WTC11 (cell line): ENCODE measurements at regions not wholly inside any gene's neighbourhood (a gene's known extent, or its start where the extent isn't known, plus 50 kb on each side); places are given as distances from the start of the nearest gene placed in this dataset.

Experiments
- CBFB ChIP-seq: sonication (generic); formaldehyde crosslinking; IDR thresholded peaks from 2 replicates; pipeline ENCODE4 v1.8.1; 2022; ENCODE audit warnings: mild to moderate bottlenecking, low read depth, missing genetic modification reagents
- FOXJ3 ChIP-seq: sonication (generic); formaldehyde crosslinking; IDR thresholded peaks from 2 replicates; pipeline ENCODE4 v1.9.0; 2021; ENCODE audit warnings: missing genetic modification reagents, mild to moderate bottlenecking, borderline replicate concordance
- IRF1 ChIP-seq: sonication (generic); formaldehyde crosslinking; IDR thresholded peaks from 2 replicates; pipeline ENCODE4 v1.8.0; 2023; ENCODE audit warnings: missing genetic modification reagents
- IRF2 ChIP-seq: sonication (generic); formaldehyde crosslinking; IDR thresholded peaks from 2 replicates; pipeline ENCODE4 v1.8.0; 2022; ENCODE audit warnings: low read depth, missing genetic modification reagents, borderline replicate concordance
- JUN ChIP-seq: sonication (generic); formaldehyde crosslinking; IDR thresholded peaks from 2 replicates; pipeline ENCODE4 v1.8.0; 2023; ENCODE audit warnings: mild to moderate bottlenecking, missing genetic modification reagents
- NR2C2 ChIP-seq: sonication (generic); formaldehyde crosslinking; IDR thresholded peaks from 2 replicates; pipeline ENCODE4 v1.8.0; 2022; ENCODE audit warnings: mild to moderate bottlenecking, missing genetic modification reagents
- NR3C1 ChIP-seq: sonication (generic); formaldehyde crosslinking; conservative IDR thresholded peaks from 2 replicates; pipeline ENCODE4 v1.8.1; 2023; ENCODE audit warnings: low read depth, mild to moderate bottlenecking, missing genetic modification reagents
- ZBTB21 ChIP-seq: sonication (generic); formaldehyde crosslinking; IDR thresholded peaks from 2 replicates; pipeline ENCODE4 v1.8.1; 2023; ENCODE audit warnings: mild to moderate bottlenecking, missing genetic modification reagents, borderline replicate concordance
- ZNF232 ChIP-seq: sonication (generic); formaldehyde crosslinking; IDR thresholded peaks from 2 replicates; pipeline ENCODE4 v1.8.0; 2022; ENCODE audit warnings: mild to moderate bottlenecking, missing genetic modification reagents
- TF ChIP-seq, protein P1 (sequence below): fragments of 200-600 bp; IDR thresholded peaks from 2 replicates; pipeline ENCODE4 v1.8.0; 2022; ENCODE audit warnings: antibody characterized with exemption
- TF ChIP-seq, protein P2 (sequence below): sonication (generic); formaldehyde crosslinking; IDR thresholded peaks from 2 replicates; pipeline ENCODE4 v1.8.0; 2022; ENCODE audit warnings: mild to moderate bottlenecking, missing genetic modification reagents
- TF ChIP-seq, protein P3 (sequence below): sonication (generic); formaldehyde crosslinking; conservative IDR thresholded peaks from 2 replicates; pipeline ENCODE4 v1.8.1; 2022; ENCODE audit warnings: mild to moderate bottlenecking, missing genetic modification reagents

DNA sequence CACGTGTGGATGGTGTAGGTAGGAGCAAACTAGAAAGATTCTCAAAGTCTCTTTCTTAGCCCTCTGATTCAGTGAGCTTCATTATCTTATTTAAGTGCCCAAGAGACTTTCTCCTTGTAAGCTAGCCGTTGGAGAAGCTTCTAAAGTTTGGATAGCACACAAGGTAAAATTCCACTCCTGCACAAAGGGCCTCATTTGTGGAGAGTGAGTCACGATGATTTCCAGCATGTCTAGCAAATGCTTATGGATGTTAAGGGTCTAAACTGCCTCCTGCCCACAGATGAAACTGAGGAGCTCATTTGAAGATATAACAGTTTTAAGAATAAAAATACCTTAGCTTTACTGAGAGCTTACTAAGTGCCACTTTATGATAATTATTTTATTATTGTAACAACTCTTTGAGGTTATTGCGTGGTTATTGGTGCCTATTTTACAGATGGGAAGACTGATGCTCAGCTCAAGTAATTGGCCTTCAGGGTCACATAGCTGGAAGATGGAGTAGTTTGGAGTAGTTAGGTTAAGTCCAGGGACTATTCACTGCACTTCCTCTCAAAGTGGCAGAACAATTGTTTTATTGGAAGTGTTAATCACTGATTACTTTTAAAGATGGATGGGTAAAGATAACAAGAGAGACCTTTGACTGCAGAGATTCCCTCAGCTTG is 78.7 kb upstream of the HIF1A start:
- TF ChIP-seq IRF1: no peak
- no peak for TF ChIP-seq JUN (CRISPR knock-in tag)
- no peak for TF ChIP-seq CBFB (CRISPR knock-in tag)
- TF ChIP-seq ZNF232 (CRISPR knock-in tag): no peak
- TF ChIP-seq, protein P1, sequence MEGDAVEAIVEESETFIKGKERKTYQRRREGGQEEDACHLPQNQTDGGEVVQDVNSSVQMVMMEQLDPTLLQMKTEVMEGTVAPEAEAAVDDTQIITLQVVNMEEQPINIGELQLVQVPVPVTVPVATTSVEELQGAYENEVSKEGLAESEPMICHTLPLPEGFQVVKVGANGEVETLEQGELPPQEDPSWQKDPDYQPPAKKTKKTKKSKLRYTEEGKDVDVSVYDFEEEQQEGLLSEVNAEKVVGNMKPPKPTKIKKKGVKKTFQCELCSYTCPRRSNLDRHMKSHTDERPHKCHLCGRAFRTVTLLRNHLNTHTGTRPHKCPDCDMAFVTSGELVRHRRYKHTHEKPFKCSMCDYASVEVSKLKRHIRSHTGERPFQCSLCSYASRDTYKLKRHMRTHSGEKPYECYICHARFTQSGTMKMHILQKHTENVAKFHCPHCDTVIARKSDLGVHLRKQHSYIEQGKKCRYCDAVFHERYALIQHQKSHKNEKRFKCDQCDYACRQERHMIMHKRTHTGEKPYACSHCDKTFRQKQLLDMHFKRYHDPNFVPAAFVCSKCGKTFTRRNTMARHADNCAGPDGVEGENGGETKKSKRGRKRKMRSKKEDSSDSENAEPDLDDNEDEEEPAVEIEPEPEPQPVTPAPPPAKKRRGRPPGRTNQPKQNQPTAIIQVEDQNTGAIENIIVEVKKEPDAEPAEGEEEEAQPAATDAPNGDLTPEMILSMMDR: no peak
- TF ChIP-seq ZBTB21 (CRISPR knock-in tag): no peak
- TF ChIP-seq, protein P2, sequence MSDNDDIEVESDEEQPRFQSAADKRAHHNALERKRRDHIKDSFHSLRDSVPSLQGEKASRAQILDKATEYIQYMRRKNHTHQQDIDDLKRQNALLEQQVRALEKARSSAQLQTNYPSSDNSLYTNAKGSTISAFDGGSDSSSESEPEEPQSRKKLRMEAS (CRISPR knock-in tag): no peak
- TF ChIP-seq, protein P3, sequence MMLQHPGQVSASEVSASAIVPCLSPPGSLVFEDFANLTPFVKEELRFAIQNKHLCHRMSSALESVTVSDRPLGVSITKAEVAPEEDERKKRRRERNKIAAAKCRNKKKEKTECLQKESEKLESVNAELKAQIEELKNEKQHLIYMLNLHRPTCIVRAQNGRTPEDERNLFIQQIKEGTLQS (CRISPR knock-in tag): no peak
- TF ChIP-seq NR2C2 (CRISPR knock-in tag): no peak
- TF ChIP-seq FOXJ3: no peak
- TF ChIP-seq IRF2 (CRISPR knock-in tag): no peak
- TF ChIP-seq NR3C1 (CRISPR knock-in tag): no peak
